ENCODE measurements at regions not wholly inside any gene's neighbourhood (a gene's known extent, or its start where the extent isn't known, plus 50 kb on each side); places are given as distances from the start of the nearest gene placed in this dataset.
"Not testable (repeated sequence)": the region's sequence is repeated elsewhere in the genome, so short reads cannot be mapped to it uniquely, and the experiment has no call there.

- peak; percentile 93 for FAIRE-seq
Measured at GRCh38 chr18:1585881-1586488, 681.3 kb downstream of the ADCYAP1 start.

- no peak for FAIRE-seq
Measured at GRCh38 chr18:1593091-1593490, 688.4 kb downstream of the ADCYAP1 start.

GRCh38 chr18:1595195-1595594 is 690.5 kb downstream of the ADCYAP1 start:
- no peak for FAIRE-seq

- FAIRE-seq: no peak
Measured at GRCh38 chr18:1599196-1599595, 694.5 kb downstream of the ADCYAP1 start.

GRCh38 chr18:1604751-1605150 is 700.1 kb downstream of the ADCYAP1 start:
- no peak for FAIRE-seq

- FAIRE-seq: no peak
Measured at GRCh38 chr18:1618364-1618763, 713.7 kb downstream of the ADCYAP1 start.

GRCh38 chr18:1619507-1619906 is 714.8 kb downstream of the ADCYAP1 start:
- FAIRE-seq: no peak

GRCh38 chr18:1624612-1625011 is 719.9 kb downstream of the ADCYAP1 start:
- FAIRE-seq: no peak

GRCh38 chr18:1627494-1627893 is 722.8 kb downstream of the ADCYAP1 start:
- no peak for FAIRE-seq

GRCh38 chr18:1648712-1649111 is 744.0 kb downstream of the ADCYAP1 start:
- no peak for FAIRE-seq

GRCh38 chr18:1652018-1652417 is 747.3 kb downstream of the ADCYAP1 start:
- no peak for FAIRE-seq

- FAIRE-seq: no peak
Measured at GRCh38 chr18:1653873-1654272, 749.2 kb downstream of the ADCYAP1 start.

GRCh38 chr18:1657876-1658275 is 753.2 kb downstream of the ADCYAP1 start:
- no peak for FAIRE-seq

- no peak for FAIRE-seq
Measured at GRCh38 chr18:1658908-1659566, 754.4 kb downstream of the ADCYAP1 start.

- FAIRE-seq: no peak
Measured at GRCh38 chr18:1663879-1664705, 759.4 kb downstream of the ADCYAP1 start.

- FAIRE-seq: no peak
Measured at GRCh38 chr18:1665079-1665478, 760.4 kb downstream of the ADCYAP1 start.

GRCh38 chr18:1668279-1668678 is 763.6 kb downstream of the ADCYAP1 start:
- no peak for FAIRE-seq

- FAIRE-seq: not testable (repeated sequence)
Measured at GRCh38 chr18:1671710-1672109, 767.0 kb downstream of the ADCYAP1 start.

- no peak for FAIRE-seq
Measured at GRCh38 chr18:1676387-1676786, 771.7 kb downstream of the ADCYAP1 start.

GRCh38 chr18:1680108-1680507 is 775.4 kb downstream of the ADCYAP1 start:
- FAIRE-seq: no peak

GRCh38 chr18:1691863-1692262 is 787.2 kb downstream of the ADCYAP1 start:
- no peak for FAIRE-seq

GRCh38 chr18:1708006-1708405 is 803.3 kb downstream of the ADCYAP1 start:
- no peak for FAIRE-seq

- no peak for FAIRE-seq
Measured at GRCh38 chr18:1710114-1710513, 805.4 kb downstream of the ADCYAP1 start.

- no peak for FAIRE-seq
Measured at GRCh38 chr18:1732143-1732542, 827.5 kb downstream of the ADCYAP1 start.
